T-cell (primary cell): ENCODE measurements at regions not wholly inside any gene's neighbourhood (a gene's known extent, or its start where the extent isn't known, plus 50 kb on each side); places are given as distances from the start of the nearest gene placed in this dataset.

Source experiments
- ATAC-seq, 4 experiments: fragments of 200-7000 bp in 3 of 4; fragments of 150-1000 bp in 1 of 4; cut with Tn5 transposase; replicated peaks in 1 of 4; 1 replicate in 3 of 4; 2 replicates in 1 of 4; pipeline ENCODE4 v1.10.0; 2021; ENCODE audit warnings: moderate library complexity in 3 of 4, mild to moderate bottlenecking in 2 of 4, moderate number of reproducible peaks in 1 of 4
- CTCF ChIA-PET, 2 donors: fragments of 300-600 bp; sonication (Branson Sonifier 250); formaldehyde crosslinking; loops; one replicate each; lab custom pipeline; 2022; ENCODE audit warnings: antibody characterized with exemption in 2 of 2; lab: Charles Lee
- POLR2A ChIA-PET, 2 donors: fragments of 300-600 bp; sonication (Branson Sonifier 250); formaldehyde crosslinking; loops; one replicate each; lab custom pipeline; 2022; ENCODE audit warnings: antibody characterized with exemption in 2 of 2; lab: Charles Lee
- DNase-seq, 35 experiments: peaks; one replicate each; pipeline versions ENCODE4 v3.0.0 to v3.0.0-alpha.2; 2013 to 2023
- H3K27ac ChIP-seq: one replicate; pipeline ENCODE4 v1.5.1; 2013; ENCODE audit warnings: low read length
- H3K27me3 ChIP-seq, 2 experiments: replicated peaks in 1 of 2; 1 replicate in 1 of 2; 2 replicates in 1 of 2; pipeline versions ENCODE4 v1.6.1 to v1.7.0; 2013; ENCODE audit warnings: low read length in 1 of 2, mixed read lengths in 1 of 2; ENCODE audit not compliant: control insufficient read depth in 2 of 2, insufficient read depth in 2 of 2; ENCODE audit errors: extremely low read depth in 1 of 2
- H3K36me3 ChIP-seq, 2 donors: 1 replicate in 1 of 2; 2 replicates in 1 of 2; pipeline versions ENCODE4 v1.6.1 to v1.7.0; 2013; ENCODE audit warnings: low read length in 1 of 2; ENCODE audit not compliant: control insufficient read depth in 2 of 2, insufficient read depth in 1 of 2; ENCODE audit errors: extremely low read depth in 1 of 2
- H3K4me1 ChIP-seq, 2 experiments: 1 replicate in 1 of 2; 2 replicates in 1 of 2; pipeline versions ENCODE4 v1.6.1 to v1.7.0; 2013; ENCODE audit warnings: low read length in 2 of 2, mixed read lengths in 1 of 2; ENCODE audit not compliant: insufficient read depth in 2 of 2, control insufficient read depth in 1 of 2; ENCODE audit errors: extremely low read depth in 1 of 2
- H3K4me3 ChIP-seq, 2 donors: 1 replicate in 1 of 2; 2 replicates in 1 of 2; pipeline versions ENCODE4 v1.5.1 to v1.7.0; 2013; ENCODE audit warnings: mild to moderate bottlenecking in 2 of 2, low read length in 1 of 2, moderate library complexity in 1 of 2; ENCODE audit not compliant: control insufficient read depth in 1 of 2; ENCODE audit errors: extremely low read depth in 1 of 2
- H3K9me3 ChIP-seq: 2 replicates; pipeline ENCODE4 v1.7.0; 2013
- H3K27ac Mint-ChIP-seq, 2 donors: one replicate each; pipeline ENCODE4 v1.8.0; 2020 to 2021; ENCODE audit warnings: mild to moderate bottlenecking in 2 of 2, mixed read lengths in 2 of 2
- H3K27me3 Mint-ChIP-seq, 2 donors: one replicate each; pipeline ENCODE4 v1.8.0; 2021 to 2022; ENCODE audit warnings: mixed read lengths in 2 of 2
- H3K36me3 Mint-ChIP-seq: one replicate; pipeline ENCODE4 v1.8.0; 2021; ENCODE audit warnings: mixed read lengths
- H3K4me1 Mint-ChIP-seq, 3 donors: one replicate each; pipeline ENCODE4 v1.8.0; 2020 to 2022; ENCODE audit warnings: mixed read lengths in 3 of 3, mild to moderate bottlenecking in 1 of 3
- H3K4me3 Mint-ChIP-seq, 3 donors: one replicate each; pipeline ENCODE4 v1.8.0; 2020 to 2022; ENCODE audit warnings: mild to moderate bottlenecking in 3 of 3, mixed read lengths in 3 of 3, moderate library complexity in 3 of 3
- H3K9me3 Mint-ChIP-seq, 3 donors: one replicate each; pipeline ENCODE4 v1.8.0; 2020 to 2022; ENCODE audit warnings: mixed read lengths in 3 of 3
- WGBS: methylation state at CpG from one replicate; pipeline ENCODE4 v1.1.5; 2013; ENCODE audit warnings: missing lambda C conversion rate; ENCODE audit not compliant: insufficient coverage; 5-methylcytosine and 5-hydroxymethylcytosine counted together

- no peak overlapping the region for H3K4me3 Mint-ChIP-seq
- peaks cover 4 to 14% (median 12%) of the 10 kb centered on the region in 3 donors for H3K9me3 Mint-ChIP-seq
Observed at GRCh38 chr5:63655043-63655442, 307.2 kb downstream of the HTR1A start.

GRCh38 chr5:63650581-63650980 is 311.7 kb downstream of the HTR1A start:
- Mint-ChIP-seq H3K36me3 (no peaks in the 10 kb centered on the region), H3K4me3 (no peak overlapping the region), H3K9me3 (peaks cover 5 to 14% (median 11%) of the 10 kb centered on the region in 3 donors), H3K27me3 (no peaks in the 10 kb centered on the region), H3K4me1 (no peaks in the 10 kb centered on the region), H3K27ac (no peak overlapping the region)
- no peak overlapping the region for H3K4me3 ChIP-seq
- no peaks in the 10 kb centered on the region for H3K9me3 ChIP-seq
- CTCF ChIA-PET = no interaction called here
- no peak for DNase-seq
- no peak overlapping the region for H3K27ac ChIP-seq
- ATAC-seq = no peak
- WGBS = no CpG with 5 or more reads among the region's 2 CpGs
- POLR2A ChIA-PET = no interaction called here
- no peaks in the 10 kb centered on the region for H3K4me1 ChIP-seq
- no peaks in the 10 kb centered on the region for H3K36me3 ChIP-seq
- no peaks in the 10 kb centered on the region for H3K27me3 ChIP-seq

More at GRCh38 chr5:63655043-63655442, 307.2 kb downstream of the HTR1A start:
- no peaks in the 10 kb centered on the region for H3K36me3 ChIP-seq
- DNase-seq = no peak
- no peak for ATAC-seq
- no peaks in the 10 kb centered on the region for H3K27me3 ChIP-seq
- no CpG with 5 or more reads among the region's 1 CpG for WGBS
- Mint-ChIP-seq H3K4me1 (no peaks in the 10 kb centered on the region), H3K27me3 (no peaks in the 10 kb centered on the region), H3K27ac (no peak overlapping the region), H3K36me3 (no peaks in the 10 kb centered on the region)
- no peak overlapping the region for H3K27ac ChIP-seq
- no peaks in the 10 kb centered on the region for H3K9me3 ChIP-seq
- POLR2A ChIA-PET = no interaction called here
- H3K4me1 ChIP-seq = no peaks in the 10 kb centered on the region
- CTCF ChIA-PET = no interaction called here
- H3K4me3 ChIP-seq = no peak overlapping the region

GRCh38 chr5:63648376-63648775 is 313.9 kb downstream of the HTR1A start:
- ATAC-seq (no peak), DNase-seq (no peak)
- Mint-ChIP-seq H3K27me3 (no peaks in the 10 kb centered on the region), H3K4me3 (no peak overlapping the region), H3K36me3 (no peaks in the 10 kb centered on the region), H3K27ac (no peak overlapping the region), H3K4me1 (no peaks in the 10 kb centered on the region), H3K9me3 (peaks cover 7 to 13% (median 12%) of the 10 kb centered on the region in 3 donors)
- no peaks in the 10 kb centered on the region for H3K27me3 ChIP-seq
- no peaks in the 10 kb centered on the region for H3K4me1 ChIP-seq
- CTCF ChIA-PET = no interaction called here
- no peaks in the 10 kb centered on the region for H3K36me3 ChIP-seq
- POLR2A ChIA-PET = no interaction called here
- H3K9me3 ChIP-seq = no peaks in the 10 kb centered on the region
- H3K4me3 ChIP-seq = no peak overlapping the region
- H3K27ac ChIP-seq = no peak overlapping the region

GRCh38 chr5:63629951-63630630 is 332.2 kb downstream of the HTR1A start:
- H3K36me3 Mint-ChIP-seq = no peaks in the 10 kb centered on the region
- Histone ChIP-seq H3K36me3 (no peaks in the 10 kb centered on the region), H3K27me3 (no peaks in the 10 kb centered on the region), H3K4me3 (no peak overlapping the region), H3K27ac (no peak overlapping the region), H3K9me3 (no peaks in the 10 kb centered on the region), H3K4me1 (no peaks in the 10 kb centered on the region)
- POLR2A ChIA-PET = no interaction called here
- no peaks in the 10 kb centered on the region for H3K27me3 Mint-ChIP-seq
- DNase-seq (no peak), ATAC-seq (no peak)
- CTCF ChIA-PET = no interaction called here
- H3K4me1 Mint-ChIP-seq = no peaks in the 10 kb centered on the region
- WGBS = no CpG with 5 or more reads among the region's 4 CpGs
- H3K27ac Mint-ChIP-seq = no peak overlapping the region
- H3K4me3 Mint-ChIP-seq = no peak overlapping the region
- H3K9me3 Mint-ChIP-seq = peaks cover 7 to 16% (median 12%) of the 10 kb centered on the region in 3 donors

GRCh38 chr5:63613442-63613841 is 348.8 kb downstream of the HTR1A start:
- H3K4me1 Mint-ChIP-seq = no peaks in the 10 kb centered on the region
- no peaks in the 10 kb centered on the region for H3K36me3 Mint-ChIP-seq
- H3K27me3 ChIP-seq = no peaks in the 10 kb centered on the region
- H3K4me1 ChIP-seq = no peaks in the 10 kb centered on the region
- H3K36me3 ChIP-seq = no peaks in the 10 kb centered on the region
- H3K4me3 ChIP-seq = no peak overlapping the region
- no peaks in the 10 kb centered on the region for H3K27me3 Mint-ChIP-seq
- H3K9me3 Mint-ChIP-seq = peaks cover 4 to 8% (median 5%) of the 10 kb centered on the region in 3 donors
- POLR2A ChIA-PET = no interaction called here
- H3K4me3 Mint-ChIP-seq = no peak overlapping the region
- CTCF ChIA-PET = no interaction called here
- no peaks in the 10 kb centered on the region for H3K9me3 ChIP-seq
- DNase-seq (no peak), ATAC-seq (no peak)
- no peak overlapping the region for H3K27ac Mint-ChIP-seq
- no peak overlapping the region for H3K27ac ChIP-seq
- WGBS = no CpG with 5 or more reads among the region's 3 CpGs

GRCh38 chr5:63603996-63604395 is 358.2 kb downstream of the HTR1A start:
- H3K27ac ChIP-seq = no peak overlapping the region
- Mint-ChIP-seq H3K4me3 (no peak overlapping the region), H3K9me3 (peaks cover 10 to 30% (median 14%) of the 10 kb centered on the region in 3 donors), H3K4me1 (no peaks in the 10 kb centered on the region), H3K27me3 (no peaks in the 10 kb centered on the region), H3K27ac (no peak overlapping the region), H3K36me3 (no peaks in the 10 kb centered on the region)
- ATAC-seq (no peak), DNase-seq (no peak)
- H3K36me3 ChIP-seq = no peaks in the 10 kb centered on the region
- H3K4me3 ChIP-seq = no peak overlapping the region
- H3K9me3 ChIP-seq = peaks cover 2% of the 10 kb centered on the region
- POLR2A ChIA-PET = no interaction called here
- CTCF ChIA-PET = no interaction called here
- WGBS = no CpG with 5 or more reads among the region's 3 CpGs
- no peaks in the 10 kb centered on the region for H3K27me3 ChIP-seq
- H3K4me1 ChIP-seq = no peaks in the 10 kb centered on the region

GRCh38 chr5:63602971-63603370 is 359.3 kb downstream of the HTR1A start:
- H3K4me3 ChIP-seq = no peak overlapping the region
- Mint-ChIP-seq H3K27me3 (no peaks in the 10 kb centered on the region), H3K4me1 (no peaks in the 10 kb centered on the region), H3K9me3 (peaks cover 10 to 29% (median 14%) of the 10 kb centered on the region in 3 donors), H3K36me3 (no peaks in the 10 kb centered on the region), H3K4me3 (no peak overlapping the region), H3K27ac (no peak overlapping the region)
- peaks cover 2% of the 10 kb centered on the region for H3K9me3 ChIP-seq
- ChIA-PET CTCF (no interaction called here), POLR2A (no interaction called here)
- no peaks in the 10 kb centered on the region for H3K36me3 ChIP-seq
- H3K27me3 ChIP-seq = no peaks in the 10 kb centered on the region
- DNase-seq = no peak
- no peaks in the 10 kb centered on the region for H3K4me1 ChIP-seq
- ATAC-seq = no peak
- no peak overlapping the region for H3K27ac ChIP-seq
